B cell (primary cell): ENCODE measurements at regions not wholly inside any gene's neighbourhood (a gene's known extent, or its start where the extent isn't known, plus 50 kb on each side); places are given as distances from the start of the nearest gene placed in this dataset.

Source experiments
- EZH2 ChIP-seq: IDR thresholded peaks from 2 replicates; pipeline ENCODE4 v1.6.1; 2012; ENCODE audit warnings: borderline replicate concordance, low read depth, mild to moderate bottlenecking, moderate library complexity, low read length; ENCODE audit not compliant: insufficient read depth, poor library complexity, severe bottlenecking
- TF ChIP-seq, protein P1 (sequence below): fragments of 200-600 bp; IDR thresholded peaks from one replicate; pipeline ENCODE4 v1.8.0; 2022; ENCODE audit warnings: antibody characterized with exemption, mild to moderate bottlenecking

DNA sequence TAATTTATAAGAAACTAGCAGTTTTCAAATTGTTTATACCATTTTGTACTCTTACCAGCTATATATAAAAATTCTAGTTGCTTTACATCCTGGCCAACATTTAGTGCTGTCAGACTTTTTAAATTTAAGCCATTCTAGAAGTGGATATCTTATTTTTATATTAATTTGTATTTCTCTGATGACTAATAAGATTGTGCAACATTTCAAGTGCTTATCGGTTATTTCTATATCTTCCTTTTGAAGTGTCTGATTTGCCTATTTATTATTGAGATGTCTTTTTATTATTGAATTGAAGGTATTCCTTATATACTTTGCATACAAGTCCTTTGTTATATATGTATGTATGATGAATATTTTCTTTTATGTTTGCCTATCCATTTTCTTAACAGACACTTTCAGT lies 324.0 kb downstream of the ELAVL2 start:
- TF ChIP-seq, protein P1, sequence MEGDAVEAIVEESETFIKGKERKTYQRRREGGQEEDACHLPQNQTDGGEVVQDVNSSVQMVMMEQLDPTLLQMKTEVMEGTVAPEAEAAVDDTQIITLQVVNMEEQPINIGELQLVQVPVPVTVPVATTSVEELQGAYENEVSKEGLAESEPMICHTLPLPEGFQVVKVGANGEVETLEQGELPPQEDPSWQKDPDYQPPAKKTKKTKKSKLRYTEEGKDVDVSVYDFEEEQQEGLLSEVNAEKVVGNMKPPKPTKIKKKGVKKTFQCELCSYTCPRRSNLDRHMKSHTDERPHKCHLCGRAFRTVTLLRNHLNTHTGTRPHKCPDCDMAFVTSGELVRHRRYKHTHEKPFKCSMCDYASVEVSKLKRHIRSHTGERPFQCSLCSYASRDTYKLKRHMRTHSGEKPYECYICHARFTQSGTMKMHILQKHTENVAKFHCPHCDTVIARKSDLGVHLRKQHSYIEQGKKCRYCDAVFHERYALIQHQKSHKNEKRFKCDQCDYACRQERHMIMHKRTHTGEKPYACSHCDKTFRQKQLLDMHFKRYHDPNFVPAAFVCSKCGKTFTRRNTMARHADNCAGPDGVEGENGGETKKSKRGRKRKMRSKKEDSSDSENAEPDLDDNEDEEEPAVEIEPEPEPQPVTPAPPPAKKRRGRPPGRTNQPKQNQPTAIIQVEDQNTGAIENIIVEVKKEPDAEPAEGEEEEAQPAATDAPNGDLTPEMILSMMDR = no peak
- TF ChIP-seq EZH2 = no peak
